ENCODE measurements at regions not wholly inside any gene's neighbourhood (a gene's known extent, or its start where the extent isn't known, plus 50 kb on each side); places are given as distances from the start of the nearest gene placed in this dataset.
"Not testable (repeated sequence)": the region's sequence is repeated elsewhere in the genome, so short reads cannot be mapped to it uniquely, and the experiment has no call there.

GRCh38 chr18:14964406-14964805, 216.4 kb downstream of the ANKRD30B start:
- DNase-seq = no peak

- DNase-seq = not testable (repeated sequence)
These were observed 217.0 kb downstream of the ANKRD30B start for GRCh38 chr18:14964976-14965375.

GRCh38 chr18:14965553-14965952, 217.6 kb downstream of the ANKRD30B start:
- no peak for DNase-seq

GRCh38 chr18:14967246-14967645, 219.3 kb downstream of the ANKRD30B start:
- DNase-seq = not testable (repeated sequence)

- DNase-seq = no peak
These were observed 221.5 kb downstream of the ANKRD30B start for GRCh38 chr18:14969500-14969899.

- no peak for DNase-seq
These were observed 222.1 kb downstream of the ANKRD30B start for GRCh38 chr18:14970027-14970426.

GRCh38 chr18:14971461-14972185, 223.7 kb downstream of the ANKRD30B start:
- DNase-seq = no peak

GRCh38 chr18:14973421-14973820, 225.4 kb downstream of the ANKRD30B start:
- DNase-seq = not testable (repeated sequence)

- DNase-seq = no peak
These were observed 226.1 kb downstream of the ANKRD30B start for GRCh38 chr18:14974088-14974487.

GRCh38 chr18:14974576-14974975, 226.6 kb downstream of the ANKRD30B start:
- DNase-seq = no peak

GRCh38 chr18:14975431-14975830, 227.5 kb downstream of the ANKRD30B start:
- DNase-seq = no peak

- DNase-seq = no peak
These were observed 228.9 kb downstream of the ANKRD30B start for GRCh38 chr18:14976736-14977430.

GRCh38 chr18:14978191-14978590, 230.2 kb downstream of the ANKRD30B start:
- DNase-seq = no peak

- peak; percentile 76 for DNase-seq
These were observed 231.1 kb downstream of the ANKRD30B start for GRCh38 chr18:14978962-14979535.

- no peak for DNase-seq
These were observed 231.9 kb downstream of the ANKRD30B start for GRCh38 chr18:14979875-14980274.

- DNase-seq = not testable (repeated sequence)
These were observed 236.6 kb downstream of the ANKRD30B start for GRCh38 chr18:14984531-14984930.

- not testable (repeated sequence) for DNase-seq
These were observed 237.5 kb downstream of the ANKRD30B start for GRCh38 chr18:14985291-14986013.

GRCh38 chr18:14987377-14987776, 239.4 kb downstream of the ANKRD30B start:
- not testable (repeated sequence) for DNase-seq

GRCh38 chr18:14987960-14988710, 240.2 kb downstream of the ANKRD30B start:
- not testable (repeated sequence) for DNase-seq

- not testable (repeated sequence) for DNase-seq
These were observed 241.6 kb downstream of the ANKRD30B start for GRCh38 chr18:14989569-14989968.

- not testable (repeated sequence) for DNase-seq
These were observed 244.0 kb downstream of the ANKRD30B start for GRCh38 chr18:14991934-14992445.

GRCh38 chr18:14992758-14993157, 244.8 kb downstream of the ANKRD30B start:
- not testable (repeated sequence) for DNase-seq
